ENCODE measurements at regions not wholly inside any gene's neighbourhood (a gene's known extent, or its start where the extent isn't known, plus 50 kb on each side); places are given as distances from the start of the nearest gene placed in this dataset.
A peak's percentile ranks its signal among the peaks of the same experiment; 100 is the strongest.

GRCh38 chr14:28901631-28902030, 135.0 kb downstream of the FOXG1 start:
- Mint-ChIP-seq H3K4me1 (no peaks in the 10 kb centered on the region), H3K4me3 (no peak overlapping the region), H3K36me3 (no peaks in the 10 kb centered on the region), H3K27ac (no peak overlapping the region), H3K27me3 (no peaks in the 10 kb centered on the region), H3K9me3 (no peaks in the 10 kb centered on the region)
- DNase-seq (no peak), ATAC-seq (replicated peaks) (no peak)

- ATAC-seq (replicated peaks): no peak
- no peaks in the 10 kb centered on the region for H3K9me3 Mint-ChIP-seq
Measured at GRCh38 chr14:28902930-28903329, 136.3 kb downstream of the FOXG1 start.

GRCh38 chr14:28911521-28911920, 144.9 kb downstream of the FOXG1 start:
- Mint-ChIP-seq H3K4me1 (no peaks in the 10 kb centered on the region), H3K27me3 (no peaks in the 10 kb centered on the region), H3K4me3 (no peak overlapping the region), H3K27ac (no peak overlapping the region), H3K9me3 (no peaks in the 10 kb centered on the region), H3K36me3 (no peaks in the 10 kb centered on the region)
- no peak for DNase-seq
- no peak for ATAC-seq (replicated peaks)

More at GRCh38 chr14:28902930-28903329, 136.3 kb downstream of the FOXG1 start:
- Mint-ChIP-seq H3K27ac (no peak overlapping the region), H3K27me3 (no peaks in the 10 kb centered on the region), H3K4me3 (no peak overlapping the region), H3K36me3 (no peaks in the 10 kb centered on the region), H3K4me1 (no peaks in the 10 kb centered on the region)
- DNase-seq: no peak

GRCh38 chr14:28913056-28913455, 146.5 kb downstream of the FOXG1 start:
- Mint-ChIP-seq H3K36me3 (no peaks in the 10 kb centered on the region), H3K27me3 (no peaks in the 10 kb centered on the region), H3K27ac (no peak overlapping the region), H3K4me1 (no peaks in the 10 kb centered on the region), H3K9me3 (peaks cover 0 to 2% of the 10 kb centered on the region in 2 donors), H3K4me3 (no peak overlapping the region)
- DNase-seq: no peak
- no peak for ATAC-seq (replicated peaks)

DNA sequence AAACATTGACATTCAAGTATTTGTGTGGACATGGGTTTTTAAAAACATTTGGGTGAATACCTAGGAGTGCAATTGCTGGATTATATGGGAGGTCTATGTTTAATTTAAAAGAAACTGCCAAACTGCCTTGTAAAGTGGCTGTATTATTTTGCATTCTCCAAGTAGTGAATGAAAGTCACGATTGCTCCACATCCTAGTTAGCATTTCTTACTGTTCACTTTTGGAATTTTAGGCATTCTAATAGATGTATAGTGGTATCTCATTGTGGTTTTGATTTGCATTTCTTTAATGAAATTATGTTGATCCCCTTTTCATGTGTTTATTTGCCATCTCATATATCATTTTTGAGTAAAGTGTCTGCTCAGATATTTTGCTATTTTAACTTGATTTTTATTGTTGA, 159.5 kb downstream of the FOXG1 start:
- DNase-seq (no peak), ATAC-seq (replicated peaks) (no peak)
- no peak overlapping the region for H3K27ac Mint-ChIP-seq
- no peaks in the 10 kb centered on the region for H3K36me3 Mint-ChIP-seq
- no peak overlapping the region for H3K4me3 Mint-ChIP-seq
- no peaks in the 10 kb centered on the region for H3K4me1 Mint-ChIP-seq
- no peaks in the 10 kb centered on the region for H3K9me3 Mint-ChIP-seq
- H3K27me3 Mint-ChIP-seq: no peaks in the 10 kb centered on the region

DNA sequence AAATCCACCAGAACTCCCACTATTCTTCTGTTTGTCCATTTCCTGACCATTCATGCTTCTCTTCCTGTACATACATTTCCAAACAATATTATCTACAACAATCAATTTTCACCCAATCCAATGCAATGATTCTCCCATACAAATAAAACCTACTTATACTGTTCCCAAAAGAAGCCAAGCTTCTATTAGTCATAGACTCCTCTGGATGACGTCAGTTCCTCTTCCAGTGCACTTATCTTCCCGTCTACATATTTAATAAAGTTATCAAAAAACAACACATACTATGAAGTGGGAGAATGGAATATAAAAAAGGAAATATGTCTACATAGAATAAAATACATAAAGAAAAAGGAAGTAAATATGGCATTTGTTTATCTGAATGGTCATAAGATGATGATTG, 165.4 kb downstream of the FOXG1 start:
- ATAC-seq (replicated peaks) (no peak), DNase-seq (no peak)
- Mint-ChIP-seq H3K27ac (no peak overlapping the region), H3K36me3 (no peaks in the 10 kb centered on the region), H3K27me3 (no peaks in the 10 kb centered on the region), H3K4me3 (no peak overlapping the region), H3K4me1 (no peaks in the 10 kb centered on the region), H3K9me3 (peaks cover 12 to 15% of the 10 kb centered on the region in 2 donors)

DNA sequence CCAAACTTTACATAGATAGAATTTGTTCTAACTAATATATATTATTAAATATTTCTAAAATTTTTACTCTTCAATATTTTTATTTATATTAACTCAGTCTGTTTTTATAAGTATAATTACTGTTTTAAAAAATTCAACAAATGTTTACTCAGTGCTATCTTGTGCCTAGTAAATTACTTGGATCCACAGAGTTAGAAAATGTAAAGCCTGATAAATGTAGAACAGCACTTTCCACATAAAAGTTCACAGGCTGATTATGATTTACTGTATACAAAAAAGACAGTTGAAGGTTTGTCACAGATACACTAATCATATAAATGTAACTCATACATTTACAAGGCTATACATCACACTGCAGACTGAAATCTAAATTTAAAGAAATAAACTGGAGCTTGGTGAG, 170.0 kb downstream of the FOXG1 start:
- Mint-ChIP-seq H3K36me3 (no peaks in the 10 kb centered on the region), H3K9me3 (peaks cover 12 to 15% of the 10 kb centered on the region in 2 donors), H3K4me3 (no peak overlapping the region), H3K27me3 (no peaks in the 10 kb centered on the region), H3K4me1 (no peaks in the 10 kb centered on the region), H3K27ac (no peak overlapping the region)
- ATAC-seq (replicated peaks) (no peak), DNase-seq (no peak)

- Mint-ChIP-seq H3K4me3 (no peak overlapping the region), H3K9me3 (peaks cover 0 to 3% of the 10 kb centered on the region in 2 donors), H3K27me3 (no peaks in the 10 kb centered on the region), H3K4me1 (no peaks in the 10 kb centered on the region), H3K36me3 (no peaks in the 10 kb centered on the region), H3K27ac (no peak overlapping the region)
- ATAC-seq (replicated peaks) (no peak), DNase-seq (no peak)
Measured at GRCh38 chr14:28941758-28942157, 175.2 kb downstream of the FOXG1 start.

- ATAC-seq (replicated peaks) (no peak), DNase-seq (no peak)
- Mint-ChIP-seq H3K9me3 (peaks cover 0 to 4% of the 10 kb centered on the region in 2 donors), H3K4me3 (no peak overlapping the region), H3K27me3 (no peaks in the 10 kb centered on the region), H3K4me1 (no peaks in the 10 kb centered on the region), H3K27ac (no peak overlapping the region), H3K36me3 (no peaks in the 10 kb centered on the region)
Measured at GRCh38 chr14:28944605-28945004, 178.0 kb downstream of the FOXG1 start.

- Mint-ChIP-seq H3K27me3 (no peaks in the 10 kb centered on the region), H3K27ac (no peak overlapping the region), H3K4me1 (no peaks in the 10 kb centered on the region), H3K36me3 (no peaks in the 10 kb centered on the region), H3K4me3 (no peak overlapping the region), H3K9me3 (peaks cover 0 to 4% of the 10 kb centered on the region in 2 donors)
- ATAC-seq (replicated peaks) (no peak), DNase-seq (no peak)
Measured at GRCh38 chr14:28946267-28946666, 179.7 kb downstream of the FOXG1 start.

DNA sequence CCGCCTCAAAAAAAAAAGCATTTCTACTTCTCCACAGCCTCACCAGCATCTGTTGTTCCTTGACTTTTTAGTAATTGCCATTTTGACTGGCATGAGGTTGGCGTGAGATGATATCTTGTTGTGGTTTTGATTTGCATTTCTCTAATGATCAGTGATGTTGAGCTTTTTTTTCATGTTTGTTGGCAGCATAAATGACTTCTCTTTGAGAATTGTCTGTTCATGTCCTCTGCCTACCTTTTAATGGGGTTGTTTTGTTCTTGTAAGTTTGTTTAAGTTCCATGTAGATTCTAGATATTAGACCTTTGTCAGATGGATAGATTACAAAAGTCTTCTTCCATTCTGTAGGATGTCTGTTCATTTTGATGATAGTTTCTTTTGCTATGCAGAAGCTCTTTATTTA, 182.9 kb downstream of the FOXG1 start:
- Mint-ChIP-seq H3K4me1 (no peaks in the 10 kb centered on the region), H3K36me3 (no peaks in the 10 kb centered on the region), H3K27me3 (no peaks in the 10 kb centered on the region), H3K9me3 (peaks cover 0 to 4% of the 10 kb centered on the region in 2 donors), H3K4me3 (no peak overlapping the region), H3K27ac (no peak overlapping the region)
- DNase-seq (no peak), ATAC-seq (replicated peaks) (no peak)

- Mint-ChIP-seq H3K9me3 (peaks cover 10 to 11% of the 10 kb centered on the region in 2 donors), H3K4me1 (no peaks in the 10 kb centered on the region), H3K4me3 (no peak overlapping the region), H3K36me3 (no peaks in the 10 kb centered on the region), H3K27ac (no peak overlapping the region), H3K27me3 (no peaks in the 10 kb centered on the region)
- ATAC-seq (replicated peaks): no peak
- no peak for DNase-seq
Measured at GRCh38 chr14:28952161-28952560, 185.6 kb downstream of the FOXG1 start.

DNA sequence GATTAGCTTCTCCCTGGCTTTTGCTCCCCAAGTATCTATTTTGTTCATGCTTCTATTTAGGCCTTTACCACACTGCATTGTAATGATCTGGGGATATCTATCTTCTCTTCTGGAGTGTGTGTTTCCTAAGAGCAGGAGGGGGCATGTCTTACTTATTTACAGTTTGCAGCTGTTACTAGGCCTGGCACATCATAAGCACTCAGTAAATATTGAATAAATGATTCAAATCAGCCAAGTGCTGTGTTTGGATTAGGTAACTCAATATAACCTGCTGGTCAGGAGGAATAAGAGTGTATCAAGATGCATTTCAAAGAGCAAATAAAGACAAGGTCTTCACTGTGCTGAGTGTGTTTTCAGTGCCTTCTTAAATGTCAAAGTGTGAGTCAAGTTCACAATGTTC, 186.1 kb downstream of the FOXG1 start:
- Mint-ChIP-seq H3K36me3 (no peaks in the 10 kb centered on the region), H3K9me3 (peaks cover 11 to 13% of the 10 kb centered on the region in 2 donors), H3K27ac (no peak overlapping the region), H3K27me3 (no peaks in the 10 kb centered on the region), H3K4me3 (no peak overlapping the region), H3K4me1 (no peaks in the 10 kb centered on the region)
- DNase-seq: no peak
- no peak for ATAC-seq (replicated peaks)

DNA sequence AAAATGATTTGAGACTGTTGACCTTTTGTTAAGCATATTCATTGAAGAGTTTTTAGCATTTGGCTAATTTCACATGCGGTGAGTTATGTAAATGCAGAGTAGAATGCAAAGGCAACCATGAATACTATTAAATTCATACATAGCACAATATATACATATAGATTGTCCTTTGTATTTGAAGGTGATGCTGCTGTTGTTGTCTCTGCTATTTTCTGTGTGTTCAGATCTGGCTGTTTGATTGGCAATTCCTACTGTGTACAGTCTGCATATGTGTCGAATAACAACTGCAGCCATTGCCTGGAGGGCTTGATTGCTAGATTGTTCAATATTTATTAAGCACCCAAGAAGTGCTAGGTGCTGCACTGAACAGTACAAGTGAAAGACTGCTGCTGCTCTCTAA, 187.4 kb downstream of the FOXG1 start:
- DNase-seq (no peak), ATAC-seq (replicated peaks) (no peak)
- Mint-ChIP-seq H3K36me3 (no peaks in the 10 kb centered on the region), H3K4me3 (no peak overlapping the region), H3K27me3 (no peaks in the 10 kb centered on the region), H3K4me1 (no peaks in the 10 kb centered on the region), H3K27ac (no peak overlapping the region), H3K9me3 (peaks cover 11 to 13% of the 10 kb centered on the region in 2 donors)

DNA sequence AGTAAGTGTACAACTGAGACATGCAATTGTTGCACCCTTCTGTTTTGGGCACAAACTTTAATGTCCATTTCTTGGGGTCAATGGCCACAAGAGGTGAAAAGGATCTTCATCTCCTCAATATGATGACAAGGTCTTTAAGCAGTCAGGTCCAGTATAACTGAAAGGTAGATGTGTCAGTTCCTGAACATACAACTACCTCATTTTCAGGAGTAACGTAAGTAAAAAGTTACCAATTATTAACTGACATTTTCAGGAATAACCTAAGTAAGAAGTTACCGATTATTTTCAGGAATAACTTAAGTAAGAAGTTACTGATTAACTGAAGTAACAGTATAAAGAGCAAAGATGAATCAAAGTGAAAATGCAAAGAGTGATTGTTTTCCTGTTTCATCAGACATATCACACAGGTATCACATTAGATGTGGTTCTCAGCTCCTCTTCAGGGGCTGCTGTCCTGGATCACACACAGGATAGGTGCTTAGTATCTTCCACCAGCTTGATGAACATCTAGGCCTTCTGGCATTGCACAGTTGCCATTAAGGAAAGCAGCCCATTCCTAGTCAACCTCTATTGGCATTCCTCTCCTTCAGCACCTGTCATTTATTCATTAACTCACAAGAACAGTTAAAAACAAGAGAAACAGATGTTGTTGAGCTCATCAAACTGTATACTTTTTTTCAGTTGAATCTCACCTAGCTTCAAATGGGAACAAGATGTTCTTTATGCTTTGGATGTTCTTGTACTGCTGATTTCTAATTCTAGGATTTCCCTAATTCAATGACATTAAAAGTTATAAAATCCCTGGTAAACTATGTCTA, 200.0 kb downstream of the FOXG1 start:
- H3K27ac Mint-ChIP-seq: no peak overlapping the region

More for the DNA sequence above, 200.0 kb downstream of the FOXG1 start:
- Mint-ChIP-seq H3K36me3 (no peaks in the 10 kb centered on the region), H3K4me3 (no peak overlapping the region), H3K4me1 (no peaks in the 10 kb centered on the region), H3K9me3 (peaks cover 3 to 4% of the 10 kb centered on the region in 2 donors), H3K27me3 (no peaks in the 10 kb centered on the region)
- ATAC-seq (replicated peaks): peak in 1 of 2 donors; percentile 23
- DNase-seq: no peak
